ENCODE measurements at regions not wholly inside any gene's neighbourhood (a gene's known extent, or its start where the extent isn't known, plus 50 kb on each side); places are given as distances from the start of the nearest gene placed in this dataset.

DNA sequence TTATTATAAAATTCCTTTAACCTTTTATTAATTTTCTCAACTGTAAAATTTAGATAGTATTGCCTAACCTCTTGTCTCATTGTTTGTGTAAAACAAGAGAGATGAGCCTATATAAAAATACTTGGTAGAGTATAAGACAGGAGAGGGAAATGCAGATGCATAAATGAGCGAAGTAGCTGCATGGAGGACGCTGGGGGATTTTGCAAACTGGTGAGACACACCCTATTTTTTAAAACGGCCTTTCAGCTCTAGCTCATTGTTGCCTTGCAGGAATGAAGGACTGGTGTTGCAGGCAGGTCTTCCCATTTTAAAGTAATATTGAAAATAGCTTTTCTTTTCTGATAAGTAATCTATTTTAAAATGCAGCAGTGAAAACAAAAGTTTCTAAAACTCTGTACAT is 435.3 kb upstream of the HNRNPA3 start:
- Histone ChIP-seq H3K4me1 (peaks cover 0 to 5% of the 10 kb centered on the region in 2 donors), H3K27me3 (no peaks in the 10 kb centered on the region), H3K27ac (no peak overlapping the region), H3K4me3 (no peak overlapping the region), H3K36me3 (no peaks in the 10 kb centered on the region), H3K9me3 (no peaks in the 10 kb centered on the region)
- intact Hi-C loops (cut with DNase I; ENCODE audit: low total_unique reads): no loop called here
- in situ Hi-C loops (cut with MboI; ENCODE audit: low sequenced_read_pairs in 4 of 4): no loop called here
- TF ChIP-seq CTCF (IDR thresholded peaks at IDR 0.05 in 4 of 5, conservative IDR thresholded peaks at IDR 0.05 in 1 of 5) (no peak), POLR2A (IDR thresholded peaks at IDR 0.05) (no peak)
- ATAC-seq (no peak), DNase-seq (no peak)

DNA sequence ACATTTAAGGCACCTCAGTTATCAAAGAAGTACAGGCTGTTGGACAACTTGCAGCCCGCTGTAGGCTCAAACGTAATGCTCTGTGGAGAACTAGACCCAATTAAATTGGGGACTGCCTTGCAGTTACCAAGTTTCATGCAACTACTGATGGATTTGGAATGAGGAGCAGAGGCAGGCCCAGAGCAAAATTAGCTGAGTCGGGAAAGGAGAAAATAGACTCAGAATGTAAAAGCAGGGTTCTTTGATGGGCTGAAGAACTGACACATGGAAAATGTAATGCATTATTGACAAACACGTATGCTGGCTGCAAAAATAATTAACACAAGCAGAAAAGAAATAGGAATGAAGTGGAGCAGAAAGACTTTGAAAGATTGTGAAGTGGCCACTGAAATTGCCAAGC is 432.7 kb upstream of the HNRNPA3 start:
- Histone ChIP-seq H3K27me3 (no peaks in the 10 kb centered on the region), H3K4me1 (peaks cover 0 to 9% of the 10 kb centered on the region in 2 donors), H3K4me3 (no peak overlapping the region), H3K27ac (no peak overlapping the region), H3K9me3 (no peaks in the 10 kb centered on the region), H3K36me3 (no peaks in the 10 kb centered on the region)
- no peak for ATAC-seq
- TF ChIP-seq CTCF (IDR thresholded peaks at IDR 0.05 in 4 of 5, conservative IDR thresholded peaks at IDR 0.05 in 1 of 5): no peak
- no peak for TF ChIP-seq POLR2A (IDR thresholded peaks at IDR 0.05)
- in situ Hi-C loops (cut with MboI; ENCODE audit: low sequenced_read_pairs in 4 of 4): no loop called here
- intact Hi-C loops (cut with DNase I; ENCODE audit: low total_unique reads): no loop called here
- no peak for DNase-seq

DNA sequence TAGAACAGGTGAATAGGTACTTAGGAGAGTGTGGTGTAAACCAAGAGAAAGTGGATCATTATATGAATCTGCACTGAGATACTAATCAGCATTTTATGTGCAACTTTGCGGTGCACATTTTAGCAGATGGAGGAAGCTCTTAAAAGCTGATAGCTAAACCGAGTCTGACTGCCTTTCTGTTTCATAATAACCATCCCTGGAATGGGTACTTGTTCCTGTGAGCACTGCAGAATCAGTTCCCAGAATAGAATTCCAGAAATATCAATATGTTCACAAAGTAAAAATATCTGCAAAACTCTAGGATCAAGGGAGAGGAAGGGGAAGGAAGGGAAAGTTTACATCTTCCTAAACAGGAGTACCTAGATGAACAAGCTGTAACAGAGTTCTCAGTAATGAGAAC is 432.2 kb upstream of the HNRNPA3 start:
- H3K4me3 ChIP-seq: no peak overlapping the region
- H3K4me1 ChIP-seq: peaks cover 0 to 13% of the 10 kb centered on the region in 2 donors
- H3K27ac ChIP-seq: no peak overlapping the region
- no peaks in the 10 kb centered on the region for H3K36me3 ChIP-seq
- no peaks in the 10 kb centered on the region for H3K27me3 ChIP-seq
- ATAC-seq: no peak
- DNase-seq: no peak
- intact Hi-C loops (cut with DNase I; ENCODE audit: low total_unique reads): no loop called here
- no peaks in the 10 kb centered on the region for H3K9me3 ChIP-seq
- in situ Hi-C loops (cut with MboI; ENCODE audit: low sequenced_read_pairs in 4 of 4): no loop called here
- TF ChIP-seq POLR2A (IDR thresholded peaks at IDR 0.05) (no peak), CTCF (IDR thresholded peaks at IDR 0.05 in 4 of 5, conservative IDR thresholded peaks at IDR 0.05 in 1 of 5) (no peak)

DNA sequence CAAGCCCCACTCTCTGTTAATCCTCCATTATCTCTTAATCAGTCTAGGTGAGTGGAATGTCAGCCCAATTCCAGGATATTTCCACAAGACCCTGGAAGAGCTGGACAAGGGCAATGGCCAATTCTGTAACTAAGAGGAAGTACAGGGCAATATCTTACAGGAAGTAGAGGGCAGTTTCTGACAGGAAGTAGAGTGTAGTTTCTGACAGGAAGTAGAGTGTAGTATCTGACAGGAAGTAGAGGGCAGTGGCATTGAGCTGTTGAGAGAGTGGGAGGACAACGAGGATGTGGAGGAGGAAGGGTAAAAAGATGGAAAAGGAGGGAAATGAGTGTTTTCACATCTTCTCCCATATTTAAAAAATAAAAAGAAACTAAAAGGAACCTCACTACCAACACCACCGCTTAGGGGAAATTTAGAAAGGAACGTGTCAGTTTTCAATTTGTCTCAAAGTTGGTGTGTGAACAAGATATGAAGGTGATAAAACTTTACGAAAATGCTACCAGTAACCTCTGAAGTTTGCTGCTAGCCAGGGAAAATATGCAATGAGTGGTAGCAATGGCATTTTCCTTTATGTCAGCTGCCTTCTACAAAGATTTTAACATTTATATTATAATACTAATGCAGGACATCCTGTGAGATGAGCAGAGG is 430.9 kb upstream of the HNRNPA3 start:
- no peak for ATAC-seq
- TF ChIP-seq CTCF (IDR thresholded peaks at IDR 0.05 in 4 of 5, conservative IDR thresholded peaks at IDR 0.05 in 1 of 5) (no peak), POLR2A (IDR thresholded peaks at IDR 0.05) (no peak)

More for the DNA sequence above, 430.9 kb upstream of the HNRNPA3 start:
- Histone ChIP-seq H3K4me1 (peaks cover 0 to 13% of the 10 kb centered on the region in 2 donors), H3K9me3 (no peaks in the 10 kb centered on the region), H3K27me3 (no peaks in the 10 kb centered on the region), H3K27ac (no peak overlapping the region), H3K4me3 (no peak overlapping the region), H3K36me3 (no peaks in the 10 kb centered on the region)
- intact Hi-C loops (cut with DNase I; ENCODE audit: low total_unique reads) (no loop called here), in situ Hi-C loops (cut with MboI; ENCODE audit: low sequenced_read_pairs in 4 of 4) (no loop called here)
- no peak for DNase-seq
